ENCODE measurements at regions not wholly inside any gene's neighbourhood (a gene's known extent, or its start where the extent isn't known, plus 50 kb on each side); places are given as distances from the start of the nearest gene placed in this dataset.
"Not testable (repeated sequence)": the region's sequence is repeated elsewhere in the genome, so short reads cannot be mapped to it uniquely, and the experiment has no call there.

DNA sequence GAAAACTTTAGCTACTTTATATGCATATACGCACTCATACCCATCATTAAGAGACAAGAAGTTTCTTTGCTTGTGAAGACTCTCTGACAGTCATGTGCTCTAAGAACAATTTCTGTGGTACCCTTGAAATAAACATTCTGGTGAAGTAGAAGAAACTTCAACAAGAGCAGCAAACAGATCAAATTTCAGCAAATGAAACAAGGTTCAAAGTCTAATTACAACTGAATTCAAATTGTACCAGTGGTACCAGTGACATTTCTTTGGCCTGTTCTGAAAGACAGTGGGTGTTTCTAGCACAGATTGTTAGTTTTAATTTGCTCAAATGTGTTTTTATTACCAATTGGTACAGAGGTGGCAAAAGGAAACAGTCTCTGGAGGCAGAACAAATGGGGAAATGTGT, 391.0 kb downstream of the CHSY3 start:
- no peak for DNase-seq

DNA sequence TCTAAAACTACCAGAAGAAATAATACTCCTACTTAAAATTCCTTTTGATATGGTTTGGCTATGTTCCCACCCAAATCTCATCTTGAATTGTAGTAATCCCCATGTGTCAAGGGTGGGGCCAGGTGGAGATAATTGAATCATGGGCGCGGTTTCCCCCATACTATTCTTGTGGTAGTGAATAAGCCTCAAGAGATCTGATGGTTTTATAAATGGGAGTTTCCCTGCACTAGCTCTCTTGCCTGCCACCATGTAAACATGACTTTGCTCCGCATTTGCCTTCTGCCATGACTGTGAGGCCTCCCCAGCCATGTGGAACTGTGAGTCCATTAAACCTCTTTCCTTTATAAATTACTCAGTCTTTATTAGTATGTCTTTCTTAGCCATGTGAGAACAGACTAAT, 390.5 kb downstream of the CHSY3 start:
- not testable (repeated sequence) for DNase-seq

DNA sequence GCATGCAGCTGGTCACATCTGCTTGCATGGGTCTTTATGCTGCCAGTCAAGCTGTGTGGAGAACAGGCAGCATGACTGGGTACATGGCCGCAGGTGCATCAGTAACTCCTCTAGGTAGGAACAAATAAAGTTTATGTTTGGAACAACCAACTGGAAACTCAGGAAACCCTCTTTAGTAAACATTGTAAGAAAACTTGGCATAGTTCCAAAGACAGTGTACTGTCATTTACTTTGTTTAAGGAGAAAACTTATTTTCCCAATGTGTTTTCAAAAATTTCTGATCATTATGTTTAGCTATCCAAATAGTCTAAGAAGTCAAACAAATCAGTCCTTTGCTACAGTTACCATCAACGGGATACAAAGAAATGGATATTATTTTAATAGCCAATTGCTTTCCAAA, 386.0 kb downstream of the CHSY3 start:
- no peak for DNase-seq

DNA sequence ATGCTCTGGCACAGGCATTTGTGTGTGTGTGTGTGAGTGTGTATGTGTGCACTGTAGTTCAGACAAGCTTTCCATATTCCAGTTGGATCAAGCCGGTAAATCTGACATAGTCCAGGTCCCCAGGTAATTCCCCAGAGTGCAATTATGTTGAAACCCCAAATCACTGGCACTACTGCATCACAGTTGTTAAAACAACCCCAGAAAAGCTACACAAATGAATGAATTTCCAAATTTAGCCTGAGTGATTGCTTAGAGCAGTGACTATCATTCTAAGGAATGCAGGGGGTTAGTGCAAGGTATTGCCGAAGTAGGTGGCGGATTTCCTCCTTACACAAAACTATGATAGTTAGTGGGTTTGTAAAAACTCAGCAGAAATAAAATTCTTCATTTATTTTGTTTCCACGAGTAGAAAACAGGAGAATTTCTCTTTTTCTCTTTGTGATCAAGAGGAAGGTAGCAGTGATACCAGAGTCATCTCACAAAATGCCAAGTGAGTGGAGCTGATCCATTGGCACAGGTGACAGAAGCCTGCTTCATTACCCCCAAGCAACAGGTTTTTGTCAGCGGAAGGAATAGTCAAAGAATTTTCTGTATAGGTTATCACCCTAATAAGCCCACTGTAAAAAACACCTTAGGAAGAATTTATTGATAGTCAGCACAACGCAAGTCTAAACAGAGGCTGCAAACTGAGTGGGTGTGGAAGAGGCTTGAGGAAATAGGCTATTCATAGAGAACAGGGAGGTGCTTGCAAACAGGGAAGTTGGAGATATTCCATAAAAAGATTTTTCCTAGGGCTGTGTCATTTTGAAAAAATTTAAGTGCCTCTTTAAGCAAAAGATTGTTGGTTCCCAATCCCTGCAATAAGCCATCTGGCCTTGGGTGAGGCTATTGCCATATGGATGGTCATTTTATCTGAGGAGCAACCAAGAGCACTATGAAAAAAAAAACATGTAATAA, 385.1 kb downstream of the CHSY3 start:
- DNase-seq = peak; percentile 63

DNA sequence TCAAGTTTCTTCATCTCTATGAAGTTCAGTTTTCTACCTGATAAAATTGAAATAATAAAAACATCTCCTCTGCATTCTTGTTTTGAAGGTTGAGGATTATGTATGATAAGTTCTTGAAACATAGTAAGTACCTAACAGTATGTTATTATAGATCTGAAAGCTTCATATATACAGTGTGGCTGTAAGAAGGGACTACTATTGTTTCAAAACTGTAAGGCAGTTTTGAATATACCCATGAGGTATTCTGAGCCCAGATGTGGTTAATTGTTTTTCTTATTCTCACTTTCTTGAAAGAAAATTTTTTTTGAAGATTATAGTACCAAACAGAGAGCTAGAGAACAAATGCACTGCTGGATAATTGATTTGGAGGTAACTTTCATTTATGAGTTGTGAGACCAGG, 383.2 kb downstream of the CHSY3 start:
- no peak for DNase-seq

DNA sequence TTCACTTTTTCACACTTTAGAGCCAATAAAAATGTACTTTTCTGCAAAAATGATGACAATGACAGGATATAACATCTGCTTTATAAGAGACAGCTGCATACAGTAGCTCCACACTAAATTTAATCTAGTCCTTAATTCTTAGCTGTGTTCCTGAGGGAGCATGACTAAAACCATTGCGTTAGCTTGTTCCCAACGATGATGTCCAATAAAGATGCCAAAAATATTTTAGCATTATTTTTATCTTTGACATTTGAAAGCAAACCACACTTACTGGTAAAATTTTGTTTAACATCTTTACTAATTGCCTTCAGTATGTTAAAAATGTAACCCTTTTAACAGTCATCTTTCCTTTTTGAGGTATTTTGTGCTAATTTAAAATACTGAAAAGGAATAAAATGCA, 382.7 kb downstream of the CHSY3 start:
- peak; percentile 77 for DNase-seq

DNA sequence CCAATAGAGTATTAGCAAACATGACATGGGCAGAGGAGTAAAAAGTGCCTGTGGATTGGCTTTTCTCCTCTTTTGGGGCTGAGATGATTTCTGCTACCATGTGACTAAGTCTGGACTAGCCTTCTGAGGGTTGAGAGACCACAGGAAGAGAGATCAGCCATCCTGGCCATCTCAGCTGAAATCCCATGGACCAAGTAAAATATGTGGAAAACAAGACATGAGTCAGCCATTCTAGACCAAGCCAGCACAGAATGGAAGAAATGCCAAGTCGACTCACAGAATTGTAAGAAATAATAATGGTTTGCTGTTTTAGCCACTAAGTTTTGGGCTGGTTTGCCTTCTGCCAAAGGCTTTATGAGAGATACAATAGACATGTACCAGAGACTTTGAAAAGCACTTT, 377.8 kb downstream of the CHSY3 start:
- peak; percentile 93 for DNase-seq

DNA sequence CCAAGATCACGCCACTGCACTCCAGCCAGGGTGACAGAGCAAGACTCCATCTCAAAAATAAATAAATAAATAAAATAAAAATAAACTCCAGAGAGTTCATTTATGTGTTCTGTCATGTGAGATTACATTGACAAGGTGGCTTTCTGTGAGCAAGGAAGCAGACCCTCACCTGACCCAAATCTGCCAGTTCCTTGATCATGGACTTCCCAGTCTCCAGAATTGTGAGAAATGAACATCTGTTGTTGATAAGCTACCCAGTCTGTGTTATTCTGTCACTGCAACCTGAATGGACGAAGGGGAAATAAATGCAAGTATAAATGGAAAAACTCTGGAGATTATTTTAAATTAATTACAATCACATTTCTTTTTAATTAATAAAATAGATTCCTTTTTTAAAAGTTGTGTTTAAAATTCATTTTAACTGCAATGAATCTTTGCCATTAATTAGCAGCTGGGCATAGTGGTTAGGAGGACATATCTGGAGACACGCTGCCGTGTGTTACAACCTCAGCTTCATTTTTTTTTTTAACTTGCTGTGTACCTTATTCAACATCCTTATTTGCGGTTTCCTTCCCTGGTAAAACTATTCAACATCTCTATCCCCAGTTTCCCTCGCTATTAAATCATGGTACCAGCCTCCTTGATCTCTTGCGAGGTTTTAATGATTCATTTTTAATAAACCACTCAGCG, 376.4 kb downstream of the CHSY3 start:
- DNase-seq = peak; percentile 6

DNA sequence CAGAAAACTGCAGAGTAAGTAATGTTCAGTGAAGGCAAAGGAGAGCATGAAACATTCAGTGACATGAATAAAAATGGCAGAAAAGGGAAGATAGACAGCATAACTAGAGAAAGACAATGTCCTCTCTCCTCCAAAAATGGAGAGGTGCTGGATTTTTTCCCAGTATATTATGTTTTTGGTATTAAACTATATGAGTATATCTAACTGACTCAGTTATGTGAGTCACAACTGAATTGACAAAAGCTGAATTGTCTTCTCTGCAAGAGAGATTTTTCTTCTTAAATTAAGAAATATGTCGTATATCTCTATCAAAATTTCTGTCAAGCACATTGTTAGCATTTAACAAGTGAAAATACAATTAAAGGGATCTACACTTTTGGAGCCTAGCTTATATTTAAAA, 375.1 kb downstream of the CHSY3 start:
- peak; percentile 59 for DNase-seq

DNA sequence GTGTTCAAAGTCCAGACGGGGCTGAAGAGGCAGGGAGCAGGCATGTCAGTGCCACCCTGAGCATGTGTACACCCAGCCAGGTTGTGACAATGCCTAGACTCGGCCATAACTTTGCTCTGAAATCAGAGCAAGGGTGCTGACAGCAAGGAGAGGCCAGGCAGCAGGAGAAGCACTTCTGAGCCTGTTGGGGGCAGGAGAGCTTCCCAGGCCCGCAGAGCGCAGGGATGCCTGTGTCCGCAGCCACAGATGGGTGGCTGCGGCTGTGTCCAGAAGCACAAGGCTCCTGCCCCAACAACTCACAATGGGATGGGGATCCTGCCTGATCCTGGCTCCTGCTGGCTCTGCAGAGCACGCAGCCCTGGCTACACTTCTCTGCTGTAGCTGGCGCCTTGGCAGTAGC, 373.9 kb downstream of the CHSY3 start:
- no peak for DNase-seq

DNA sequence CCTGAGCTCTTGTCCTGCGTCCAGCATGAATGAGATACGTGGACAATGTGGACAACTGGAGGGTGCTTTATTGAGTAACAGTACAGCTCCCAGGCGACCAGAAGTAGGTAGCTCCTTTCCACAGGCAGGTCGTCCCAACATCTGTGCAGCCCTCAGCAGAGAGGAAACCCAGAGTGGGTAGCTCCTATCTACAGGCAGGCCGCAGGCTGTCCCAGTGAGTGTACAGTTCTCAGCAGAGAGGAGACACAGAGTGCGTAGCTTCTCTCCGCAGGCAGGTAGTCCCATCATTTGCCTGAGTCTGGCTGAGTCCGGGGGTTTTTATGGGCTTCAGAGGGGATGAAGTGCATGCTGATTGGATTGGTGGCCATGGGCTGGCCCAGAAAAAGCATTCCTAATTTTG, 373.3 kb downstream of the CHSY3 start:
- DNase-seq = no peak

DNA sequence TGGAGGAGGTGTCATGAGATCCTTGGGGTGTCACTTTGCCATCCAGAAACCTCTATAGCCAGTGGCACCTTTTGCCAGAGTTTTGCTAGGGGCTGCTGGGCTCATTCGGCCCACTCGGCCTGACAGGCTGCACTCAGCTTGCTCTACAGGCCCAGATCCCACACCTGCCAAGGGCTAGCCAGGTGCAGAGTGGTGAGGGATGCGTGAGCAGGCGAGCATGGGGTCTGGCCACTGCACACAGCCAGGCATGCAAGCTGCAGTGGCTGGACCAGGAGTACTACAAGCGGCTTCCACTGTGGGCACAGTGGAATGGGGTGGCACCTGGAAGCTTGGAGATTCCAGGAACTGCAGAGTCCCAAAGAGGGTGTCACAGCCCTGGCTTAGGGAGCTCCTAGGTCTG, 372.7 kb downstream of the CHSY3 start:
- DNase-seq = no peak

DNA sequence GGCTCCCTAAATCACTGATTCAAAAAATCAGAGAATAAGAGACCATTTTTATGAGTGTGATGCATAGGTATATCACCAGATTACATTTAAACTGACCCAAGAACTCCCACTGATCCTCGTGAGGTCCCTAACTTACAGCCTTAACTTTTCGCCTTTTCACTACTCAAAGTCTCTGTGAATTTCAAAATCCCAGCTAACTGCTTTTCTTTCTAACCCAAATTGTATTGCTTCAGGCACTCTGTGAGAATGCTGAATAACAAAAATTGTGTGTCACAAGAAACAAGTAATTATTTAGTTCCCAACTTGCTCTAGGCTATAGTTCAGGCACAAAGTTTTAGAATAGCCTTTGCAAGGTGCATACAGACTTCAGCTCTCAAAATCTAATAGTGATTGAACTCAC, 368.6 kb downstream of the CHSY3 start:
- no peak for DNase-seq

DNA sequence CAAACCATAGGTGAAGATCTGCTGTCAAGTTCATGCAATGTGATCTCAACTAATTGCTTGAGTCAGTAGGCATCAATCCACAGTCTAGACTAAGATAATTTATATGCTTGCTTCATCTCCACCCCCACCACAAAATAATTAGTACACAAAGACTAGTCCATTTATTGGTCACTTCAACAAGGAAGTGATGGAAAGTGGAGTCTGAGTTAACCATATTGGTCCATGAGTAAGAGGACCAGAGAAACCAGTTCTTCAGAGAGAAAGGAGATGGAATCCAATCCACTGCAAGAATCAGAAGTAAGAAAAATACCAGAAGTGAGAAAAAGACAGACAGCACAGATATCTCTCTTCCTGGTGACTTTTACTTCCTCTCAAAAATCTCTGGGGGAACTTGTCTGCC, 366.5 kb downstream of the CHSY3 start:
- no peak for DNase-seq

DNA sequence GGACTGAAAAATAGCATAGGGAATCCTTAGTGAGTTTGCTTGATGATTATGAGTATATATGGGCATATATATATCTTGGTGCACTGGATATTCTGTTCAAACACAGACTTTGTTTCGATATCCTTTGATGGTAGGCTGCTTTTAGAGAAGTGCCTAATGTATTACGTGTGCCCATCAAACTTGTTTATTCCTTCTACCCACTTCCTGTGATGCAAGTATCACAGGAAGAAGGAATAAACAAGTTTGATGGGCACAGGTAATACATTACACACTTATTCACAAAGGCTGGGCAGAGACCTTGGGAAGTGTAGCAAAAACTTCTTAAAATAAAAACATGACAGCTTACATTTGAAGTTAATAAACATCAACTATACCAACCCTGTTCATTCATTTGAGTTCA, 364.2 kb downstream of the CHSY3 start:
- no peak for DNase-seq

DNA sequence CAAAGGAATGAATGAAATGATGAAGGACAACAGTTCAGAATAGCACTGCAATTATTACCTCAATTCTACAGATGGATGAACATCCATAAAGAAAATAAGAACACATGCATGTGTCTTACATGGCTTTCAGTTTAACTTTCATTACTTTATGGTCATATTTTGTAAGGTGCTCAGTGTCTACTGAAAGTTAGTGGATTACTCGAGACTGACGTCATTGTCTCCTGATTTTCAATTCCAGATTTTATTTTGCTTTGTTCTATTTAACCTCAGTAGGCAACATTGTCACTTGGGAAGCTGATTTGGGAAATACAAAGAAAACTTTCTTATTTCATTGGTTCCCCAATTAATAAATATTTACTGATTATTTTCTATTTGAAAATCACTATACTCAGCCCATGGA, 363.7 kb downstream of the CHSY3 start:
- DNase-seq = no peak

DNA sequence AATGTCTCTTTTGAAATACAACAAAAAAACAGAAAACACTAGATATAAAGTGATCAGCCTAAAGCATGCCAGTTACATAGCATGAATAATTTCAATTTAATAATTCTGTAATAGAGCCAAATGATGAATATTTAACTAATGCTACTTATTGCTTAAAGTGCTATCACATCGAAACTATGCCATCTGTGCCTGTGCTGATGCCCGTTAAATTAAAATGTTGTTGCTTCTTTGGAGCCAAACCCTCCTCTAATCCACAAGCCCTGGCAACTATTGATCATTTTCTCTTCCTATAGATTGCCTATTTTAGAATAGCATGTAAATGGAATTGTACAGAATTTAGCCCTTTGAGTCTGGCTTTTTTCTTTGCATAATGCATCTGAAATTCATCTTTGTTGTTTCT, 356.2 kb downstream of the CHSY3 start:
- DNase-seq = no peak

DNA sequence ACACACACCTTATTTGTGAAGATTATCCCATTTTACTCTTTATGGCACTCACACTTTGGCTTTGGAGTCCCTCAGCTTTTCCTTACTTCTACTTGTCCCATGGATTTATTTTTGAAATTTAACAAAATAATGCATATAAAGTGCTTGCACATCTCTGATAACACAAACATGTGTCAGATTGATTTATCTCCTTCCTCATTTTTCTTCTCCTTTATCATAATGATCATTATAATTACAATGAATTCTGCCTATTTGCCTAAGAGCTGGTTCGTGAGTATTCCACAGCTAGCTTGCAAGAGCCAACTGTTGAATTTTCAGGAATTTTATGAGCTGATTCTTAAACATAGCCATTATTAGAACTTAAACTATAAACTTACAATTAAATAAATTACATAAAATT, 347.7 kb downstream of the CHSY3 start:
- no peak for DNase-seq

DNA sequence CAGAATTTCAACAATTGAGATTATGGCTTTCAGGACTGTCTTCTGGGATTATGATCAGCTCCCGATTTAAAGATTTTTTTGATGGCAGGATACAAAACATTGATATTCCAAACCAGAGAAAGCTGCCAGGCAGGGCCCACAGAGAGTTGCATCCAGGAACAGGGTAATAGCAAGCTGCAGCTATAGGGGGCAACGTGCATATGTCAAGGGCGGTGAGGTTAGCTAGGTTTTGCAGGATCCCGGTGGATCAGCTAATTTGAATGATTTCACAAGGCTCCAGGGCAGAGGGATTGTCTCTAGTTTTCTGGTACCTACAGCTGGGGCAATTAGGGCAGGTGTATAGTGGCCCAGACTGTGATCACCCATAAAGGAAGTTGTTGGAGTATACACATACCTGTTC, 339.4 kb downstream of the CHSY3 start:
- no peak for DNase-seq

DNA sequence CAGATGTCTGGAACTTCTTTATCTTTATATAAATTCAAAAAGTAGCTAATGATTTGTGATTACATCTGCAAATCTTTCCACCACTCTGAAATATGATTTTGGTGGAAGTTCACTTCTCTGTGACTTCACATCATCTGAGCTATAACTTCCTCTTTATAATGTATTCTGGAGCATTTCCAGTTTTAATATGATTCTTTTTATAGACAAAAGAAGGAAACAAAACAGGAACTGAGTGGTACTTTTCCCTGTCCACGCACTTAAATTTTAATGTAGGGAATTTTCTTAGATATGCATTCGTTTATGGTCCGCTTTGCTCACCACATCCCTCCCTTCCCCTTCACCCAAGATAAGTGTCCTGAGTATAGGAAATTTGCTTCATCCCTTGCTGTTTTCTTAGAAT, 333.5 kb downstream of the CHSY3 start:
- no peak for DNase-seq
